Ishikawa (cell line): ENCODE measurements at regions not wholly inside any gene's neighbourhood (a gene's known extent, or its start where the extent isn't known, plus 50 kb on each side); places are given as distances from the start of the nearest gene placed in this dataset.

ENCODE experiments used
- CEBPB ChIP-seq: IDR thresholded peaks from 2 replicates; pipeline ENCODE4 v1.6.1; 2012
- CREB1 ChIP-seq: IDR thresholded peaks from 2 replicates; pipeline ENCODE4 v1.6.1; 2012; ENCODE audit warnings: low read depth
- EP300 ChIP-seq: IDR thresholded peaks from 2 replicates; pipeline ENCODE4 v1.6.1; 2012; ENCODE audit warnings: borderline replicate concordance
- FOXM1 ChIP-seq: IDR thresholded peaks from 2 replicates; pipeline ENCODE4 v1.6.1; 2012; ENCODE audit warnings: low read depth, borderline replicate concordance
- MAX ChIP-seq: IDR thresholded peaks from 2 replicates; pipeline ENCODE4 v1.6.1; 2012
- NFIC ChIP-seq: IDR thresholded peaks from 2 replicates; pipeline ENCODE4 v1.6.1; 2012
- RAD21 ChIP-seq: IDR thresholded peaks from 2 replicates; pipeline ENCODE4 v1.6.1; 2012; ENCODE audit warnings: low read depth
- REST ChIP-seq: IDR thresholded peaks from 2 replicates; pipeline ENCODE4 v1.6.1; 2012; ENCODE audit warnings: low read depth, mild to moderate bottlenecking
- TCF12 ChIP-seq: IDR thresholded peaks from 2 replicates; pipeline ENCODE4 v1.6.1; 2012; ENCODE audit warnings: low read depth
- TEAD4 ChIP-seq: IDR thresholded peaks from 2 replicates; pipeline ENCODE4 v1.6.1; 2012
- USF1 ChIP-seq: IDR thresholded peaks from 2 replicates; pipeline ENCODE4 v1.6.1; 2012
- YY1 ChIP-seq: IDR thresholded peaks from 2 replicates; pipeline ENCODE4 v1.6.1; 2012; ENCODE audit warnings: low read depth
- ZBTB7A ChIP-seq: IDR thresholded peaks from 2 replicates; pipeline ENCODE4 v1.6.1; 2012; ENCODE audit warnings: low read depth

GRCh38 chr4:9716093-9716492, 65.3 kb upstream of the DRD5 start:
- TF ChIP-seq YY1, result no peak
- no peak for TF ChIP-seq ZBTB7A
- no peak for TF ChIP-seq REST
- no peak for TF ChIP-seq TEAD4
- TF ChIP-seq USF1, result no peak
- TF ChIP-seq FOXM1, result no peak
- no peak for TF ChIP-seq RAD21
- no peak for TF ChIP-seq CEBPB
- no peak for TF ChIP-seq MAX
- TF ChIP-seq CREB1, result no peak
- TF ChIP-seq NFIC, result no peak
- no peak for TF ChIP-seq TCF12
- TF ChIP-seq EP300, result no peak
